IPS-NIHi11 (cell line): ENCODE measurements at regions not wholly inside any gene's neighbourhood (a gene's known extent, or its start where the extent isn't known, plus 50 kb on each side); places are given as distances from the start of the nearest gene placed in this dataset.
"Not testable (repeated sequence)": the region's sequence is repeated elsewhere in the genome, so short reads cannot be mapped to it uniquely, and the experiment has no call there.

ENCODE experiments used
- DNase-seq: peaks from one replicate; pipeline ENCODE4 v3.0.0; 2012; ENCODE audit warnings: mixed read lengths, low spot score

DNA sequence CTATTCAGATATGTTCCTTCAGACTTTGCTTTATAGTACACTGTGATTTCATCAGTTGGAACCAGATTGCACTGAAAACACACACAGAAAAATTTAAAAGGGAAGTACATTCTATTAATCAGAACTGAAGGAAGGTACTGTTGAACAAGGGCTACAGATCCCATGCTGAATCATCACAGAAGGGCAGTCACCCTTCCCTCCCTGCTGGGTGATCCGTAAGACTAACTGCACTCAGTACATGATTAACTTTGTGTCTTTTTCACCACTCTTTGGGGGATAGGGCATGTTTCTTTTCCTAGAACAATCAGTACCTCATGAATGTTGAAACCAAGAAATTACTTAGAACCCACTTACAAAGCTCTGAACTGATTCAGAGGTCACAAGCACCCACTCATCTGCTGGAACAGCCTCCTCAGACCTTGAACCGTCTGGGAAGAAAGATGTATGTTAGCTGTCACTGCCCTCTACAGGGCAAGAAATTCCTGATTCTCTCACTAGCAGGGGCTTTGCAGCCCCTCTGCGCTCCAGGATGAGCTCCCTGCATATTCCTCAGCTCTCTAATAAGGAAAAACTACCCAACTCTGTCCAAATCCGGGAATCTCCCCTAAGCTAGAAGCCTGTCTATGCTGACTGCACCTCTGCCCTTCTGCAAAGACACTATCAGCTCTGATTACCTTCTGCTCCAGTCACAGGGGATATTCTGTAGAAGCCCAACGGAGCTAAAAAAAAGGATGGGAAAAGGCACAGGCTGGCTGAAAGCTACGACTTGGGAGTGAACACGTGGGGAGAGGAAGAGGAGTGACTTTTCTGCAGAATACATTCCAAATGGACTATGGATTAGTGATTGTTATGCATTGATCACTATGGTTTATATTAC is 51.0 kb downstream of the IARS1 start:
- no peak for DNase-seq

DNA sequence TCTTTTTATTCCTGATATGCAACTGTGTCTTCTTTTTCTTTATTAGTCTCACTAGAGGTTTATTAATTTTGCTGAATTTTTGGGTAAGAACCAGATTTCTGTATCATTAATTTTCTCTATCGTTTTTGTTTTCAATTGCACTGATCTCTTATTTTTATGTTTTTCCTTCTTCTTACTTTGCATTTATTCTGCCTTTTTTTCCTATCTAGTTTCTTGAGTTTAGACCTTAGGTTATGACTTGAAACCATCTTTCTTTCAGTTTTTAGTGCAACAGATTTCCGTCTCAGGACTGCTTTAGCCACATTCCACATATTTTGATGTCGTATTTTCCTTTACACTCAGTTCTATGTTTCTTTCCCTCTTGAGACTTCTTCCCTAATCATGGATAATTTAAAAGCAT is 56.6 kb downstream of the IARS1 start:
- no peak for DNase-seq

DNA sequence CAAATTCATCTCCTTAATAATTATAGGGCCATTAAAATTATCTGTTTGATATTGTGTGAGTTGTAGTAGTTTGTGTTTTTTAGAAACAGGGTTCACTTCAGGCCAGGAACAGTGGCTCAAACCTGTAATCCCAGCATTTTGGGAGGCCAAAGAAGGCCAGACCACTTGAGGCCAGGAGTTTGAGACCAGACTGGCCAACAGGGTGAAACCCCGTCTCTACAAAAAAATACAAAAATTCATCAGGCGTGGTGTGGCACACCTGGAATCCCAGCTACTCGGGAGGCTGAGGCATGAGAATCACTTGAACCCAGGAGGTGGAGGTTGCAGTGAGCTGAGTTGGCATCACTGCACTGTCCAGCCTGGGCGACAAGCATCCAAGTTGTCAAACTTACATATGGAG is 57.0 kb downstream of the IARS1 start:
- no peak for DNase-seq

DNA sequence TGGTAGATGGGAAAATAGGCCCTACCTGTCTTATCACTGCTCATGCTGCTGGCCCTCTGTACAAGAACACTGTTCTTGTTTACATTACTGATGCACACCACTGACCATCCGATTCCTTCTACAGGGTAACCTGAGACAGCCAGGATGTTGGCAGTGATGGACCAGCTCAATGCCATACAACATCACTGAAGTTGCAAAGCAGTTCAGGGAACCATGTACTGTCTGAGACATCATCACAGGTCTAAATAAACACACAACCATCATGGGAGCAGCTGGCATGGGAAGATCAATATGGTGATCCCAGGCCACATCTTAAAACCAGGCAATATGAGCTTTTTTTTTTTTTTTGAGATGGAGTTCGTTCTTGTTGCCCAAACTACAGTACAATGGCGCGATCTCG is 59.0 kb downstream of the IARS1 start:
- no peak for DNase-seq

DNA sequence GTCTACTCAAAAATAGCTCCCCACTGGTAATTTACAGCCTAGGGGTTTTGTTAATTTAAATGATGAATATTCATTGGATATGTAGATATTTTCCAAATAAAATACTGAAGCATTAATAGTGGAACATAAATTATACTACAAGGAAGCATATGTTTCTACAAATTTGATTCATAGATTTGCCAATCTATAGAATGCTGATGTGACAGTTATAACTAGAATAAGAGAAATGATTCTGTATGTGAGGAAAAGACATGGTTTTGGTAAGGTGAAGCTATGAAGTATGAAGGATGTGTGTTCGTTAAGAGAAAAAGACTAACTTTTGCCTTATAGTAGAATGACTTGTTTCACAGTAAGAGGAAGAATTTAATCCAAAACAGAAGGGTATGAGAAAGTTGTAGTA is 61.3 kb downstream of the IARS1 start:
- no peak for DNase-seq

DNA sequence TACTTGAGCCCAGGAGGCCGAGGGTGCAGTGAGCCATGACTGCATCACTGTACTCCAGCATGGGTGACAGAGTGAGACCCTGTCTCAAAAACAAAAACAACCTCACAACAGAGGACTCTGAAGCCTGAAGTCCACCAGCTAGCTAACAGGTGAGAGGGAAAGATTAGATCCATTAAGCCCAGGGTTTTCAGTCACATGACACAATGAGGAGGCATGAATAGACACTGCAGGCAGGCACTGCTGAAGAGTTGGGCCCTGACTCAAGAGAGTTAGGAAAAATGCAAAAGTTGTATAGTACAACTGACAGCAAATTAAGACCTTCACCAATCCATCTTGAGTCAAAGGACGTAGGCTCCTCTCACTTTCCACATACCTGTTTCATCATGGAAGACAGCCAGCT is 64.9 kb downstream of the IARS1 start:
- DNase-seq: no peak

DNA sequence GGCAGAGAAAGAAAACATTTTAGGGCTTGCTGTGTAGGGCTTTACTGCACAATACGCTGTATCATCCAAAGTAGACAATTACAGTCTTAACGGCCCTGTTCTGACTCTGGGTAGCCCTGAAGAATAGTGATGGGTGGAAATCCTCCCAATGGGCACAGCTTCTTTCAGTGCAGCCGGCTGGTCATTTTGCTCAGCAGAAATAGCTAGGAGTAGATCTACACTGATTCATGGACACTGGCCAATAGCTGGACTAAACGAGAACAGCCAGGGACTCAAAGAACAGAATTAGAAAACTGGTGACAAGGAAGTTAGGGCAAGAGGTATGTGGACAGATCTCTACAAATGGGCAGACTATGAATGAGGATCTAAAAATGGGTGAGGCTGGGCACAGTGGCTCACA is 69.3 kb downstream of the IARS1 start:
- DNase-seq: no peak

DNA sequence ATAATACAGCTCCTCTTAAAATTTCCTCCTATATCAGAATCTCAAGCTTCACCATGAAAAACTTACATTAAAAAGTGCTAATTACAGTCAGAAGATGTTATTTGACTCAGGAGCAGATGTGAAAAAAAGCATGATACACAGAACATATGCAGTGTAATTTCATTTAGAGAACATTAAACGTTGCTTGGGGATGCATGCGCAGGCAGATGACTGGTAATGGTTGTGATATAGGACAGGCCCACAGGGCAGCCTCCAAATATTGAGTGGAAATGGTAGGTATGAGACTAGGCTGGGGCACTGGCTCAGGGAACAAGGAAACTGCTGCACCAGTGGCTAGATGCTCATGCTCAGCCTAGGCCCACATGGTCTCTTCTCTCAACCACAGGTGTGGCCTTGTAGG is 69.7 kb downstream of the IARS1 start:
- DNase-seq: no peak

DNA sequence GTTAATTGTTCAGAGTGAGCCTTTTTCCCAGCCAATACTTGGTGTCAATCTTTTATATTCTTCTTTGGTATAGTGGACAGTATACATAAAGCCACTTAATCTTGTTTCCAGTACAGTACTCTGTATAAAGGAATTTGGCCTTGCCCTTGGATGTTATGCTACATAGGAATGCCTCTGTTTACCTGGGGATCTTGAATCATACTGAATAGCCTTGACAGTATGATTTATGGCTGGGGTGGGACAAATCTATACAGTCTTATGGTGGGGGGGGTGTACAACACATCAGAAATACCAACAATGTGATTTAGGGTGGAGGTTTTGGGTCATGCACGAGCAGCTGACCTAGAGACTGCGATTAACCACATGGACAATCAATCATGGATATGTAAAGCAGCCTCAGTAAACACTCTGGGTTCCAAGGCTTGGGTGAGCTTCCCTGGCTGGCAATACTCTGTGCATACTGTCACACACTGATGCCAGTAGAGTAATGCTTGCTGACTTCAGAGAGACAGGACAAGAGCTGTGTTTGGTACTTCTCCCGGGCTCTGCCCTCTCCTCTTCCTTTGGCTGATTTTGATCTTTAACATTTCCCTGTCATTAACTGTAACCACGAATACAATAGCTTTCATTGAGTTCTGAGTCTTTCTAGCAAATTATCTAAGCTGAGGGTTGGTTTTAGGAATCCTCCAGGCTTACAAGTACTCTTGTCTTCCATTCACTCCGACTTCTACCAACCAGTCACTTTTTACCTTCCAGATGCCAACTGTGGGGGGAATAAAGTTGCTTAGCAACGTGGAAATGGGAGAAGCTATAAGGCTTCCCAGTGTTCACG is 84.6 kb downstream of the IARS1 start:
- DNase-seq: no peak

DNA sequence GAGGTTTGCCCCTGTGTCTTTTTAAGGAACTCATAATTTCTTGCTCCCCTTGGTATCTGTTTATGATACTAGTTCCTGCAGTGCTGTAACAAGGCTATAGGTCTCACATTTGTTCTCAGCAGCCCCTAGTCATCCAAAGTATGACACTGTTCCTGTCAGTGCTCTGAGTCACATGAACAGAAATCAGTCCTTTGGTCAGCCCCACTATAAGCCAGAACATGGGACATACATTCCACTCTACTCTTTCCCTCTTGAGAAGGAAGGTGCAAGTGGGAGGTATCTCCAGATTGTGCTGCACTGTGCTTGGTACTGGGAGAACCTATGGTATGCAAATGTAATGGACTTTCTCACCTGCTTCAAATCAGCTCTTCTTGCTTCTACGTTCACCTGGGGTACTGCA is 87.0 kb downstream of the IARS1 start:
- no peak for DNase-seq

DNA sequence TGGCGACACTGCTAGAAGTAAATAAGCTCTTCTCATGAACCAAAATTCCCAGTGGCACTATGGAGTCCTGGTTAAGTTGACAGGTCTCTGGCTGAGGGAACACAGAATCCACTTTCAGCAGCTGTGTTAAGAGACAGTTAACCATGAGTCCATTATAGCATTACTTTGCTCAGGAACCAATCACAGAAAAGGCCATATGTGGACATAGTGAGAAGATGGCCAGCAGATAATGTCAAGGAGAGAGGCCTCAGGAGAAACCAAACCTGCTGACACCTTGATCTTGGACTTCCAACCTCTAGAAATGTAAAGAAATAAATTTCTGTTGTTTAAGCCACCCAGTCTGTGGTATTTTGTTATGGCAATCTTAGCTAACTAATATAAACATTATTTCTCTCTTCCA is 88.7 kb upstream of the SPTLC1 start:
- DNase-seq: not testable (repeated sequence)

DNA sequence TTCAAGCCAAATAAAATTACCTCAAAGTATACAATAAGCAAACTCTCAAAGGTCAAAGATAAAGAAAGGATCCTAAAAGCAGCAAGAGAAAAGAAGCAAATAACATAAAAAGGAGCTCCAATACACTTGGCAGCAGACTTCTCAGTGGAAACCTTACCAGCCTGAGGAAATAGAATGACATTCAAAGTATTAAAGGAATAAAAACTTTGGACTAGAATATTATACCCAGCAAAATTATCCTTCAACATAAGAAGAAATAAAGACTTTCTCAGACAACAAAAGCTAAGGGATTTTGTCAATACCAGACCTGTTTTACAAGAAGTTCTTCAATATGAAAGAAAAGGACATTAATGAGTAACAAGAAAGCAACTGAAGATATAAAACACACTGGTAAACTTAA is 83.0 kb upstream of the SPTLC1 start:
- not testable (repeated sequence) for DNase-seq

DNA sequence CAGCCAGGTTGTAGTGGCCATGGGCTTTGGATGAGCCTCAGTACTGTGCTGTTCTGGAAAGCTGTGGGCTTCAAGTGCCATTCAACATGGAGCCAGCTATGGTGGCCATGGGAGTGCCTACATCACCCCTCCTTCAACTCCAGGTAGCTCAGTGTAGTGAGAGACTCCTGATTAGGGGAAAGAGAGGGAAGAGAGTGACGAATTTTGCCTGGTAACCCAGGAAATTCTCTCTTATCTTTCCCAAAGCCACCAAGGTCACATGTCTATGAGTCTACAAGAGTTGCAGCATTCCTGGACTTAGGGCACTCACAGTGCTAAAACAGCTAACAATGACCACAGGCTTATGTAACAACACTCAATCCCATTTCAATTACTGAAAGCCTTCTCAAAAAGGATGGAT is 81.7 kb upstream of the SPTLC1 start:
- DNase-seq: no peak

DNA sequence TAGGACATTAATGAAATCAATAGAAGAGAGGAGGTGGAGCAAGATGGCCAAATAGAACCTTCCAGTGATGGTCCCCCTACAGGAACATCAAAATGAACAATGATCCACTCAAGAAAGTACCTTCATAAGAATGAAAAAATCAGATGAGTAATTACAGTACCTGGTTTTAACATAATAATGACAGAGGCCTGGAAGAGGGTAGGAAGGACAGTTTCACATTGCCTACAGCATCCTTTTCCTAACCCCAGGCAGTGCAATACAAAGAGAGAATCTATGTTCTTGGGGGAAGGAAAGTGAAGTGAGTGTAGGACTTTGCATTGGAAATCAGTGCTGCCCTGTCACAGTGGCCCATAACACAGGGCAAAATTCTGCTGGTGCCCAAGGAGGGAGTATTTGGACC is 81.2 kb upstream of the SPTLC1 start:
- DNase-seq: no peak

DNA sequence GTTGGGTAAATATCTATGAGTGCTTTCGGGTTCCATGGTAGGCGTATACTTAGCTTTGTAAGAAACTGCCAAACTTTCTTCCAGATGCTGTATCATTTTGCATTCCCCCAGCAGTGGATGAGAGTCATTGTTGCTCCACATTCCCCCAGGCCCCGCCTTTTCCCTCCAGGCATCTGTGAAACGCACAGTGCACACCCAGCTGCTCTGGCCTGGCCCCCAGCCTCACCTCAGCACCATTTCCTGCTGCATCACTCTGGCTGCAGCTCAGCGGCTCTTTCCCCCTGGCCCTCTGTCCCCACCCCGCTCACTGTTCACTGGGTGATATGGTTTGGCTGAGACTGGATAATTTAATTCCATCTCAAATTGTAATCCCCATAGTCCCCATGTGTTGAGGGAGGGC is 76.6 kb upstream of the SPTLC1 start:
- DNase-seq: no peak

DNA sequence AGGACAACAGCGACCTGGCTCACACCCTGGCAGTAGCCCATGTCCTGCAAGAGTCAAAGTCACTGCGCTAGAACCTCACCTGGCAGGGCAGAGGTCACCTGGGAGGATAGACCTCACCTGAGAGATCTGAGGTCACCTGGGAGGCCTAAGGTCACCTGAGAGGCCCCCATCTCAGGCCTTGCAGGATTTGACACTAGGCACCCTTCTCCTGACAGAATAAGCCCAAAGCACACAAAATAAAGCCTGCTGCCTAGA is 75.2 kb upstream of the SPTLC1 start:
- DNase-seq: no peak

DNA sequence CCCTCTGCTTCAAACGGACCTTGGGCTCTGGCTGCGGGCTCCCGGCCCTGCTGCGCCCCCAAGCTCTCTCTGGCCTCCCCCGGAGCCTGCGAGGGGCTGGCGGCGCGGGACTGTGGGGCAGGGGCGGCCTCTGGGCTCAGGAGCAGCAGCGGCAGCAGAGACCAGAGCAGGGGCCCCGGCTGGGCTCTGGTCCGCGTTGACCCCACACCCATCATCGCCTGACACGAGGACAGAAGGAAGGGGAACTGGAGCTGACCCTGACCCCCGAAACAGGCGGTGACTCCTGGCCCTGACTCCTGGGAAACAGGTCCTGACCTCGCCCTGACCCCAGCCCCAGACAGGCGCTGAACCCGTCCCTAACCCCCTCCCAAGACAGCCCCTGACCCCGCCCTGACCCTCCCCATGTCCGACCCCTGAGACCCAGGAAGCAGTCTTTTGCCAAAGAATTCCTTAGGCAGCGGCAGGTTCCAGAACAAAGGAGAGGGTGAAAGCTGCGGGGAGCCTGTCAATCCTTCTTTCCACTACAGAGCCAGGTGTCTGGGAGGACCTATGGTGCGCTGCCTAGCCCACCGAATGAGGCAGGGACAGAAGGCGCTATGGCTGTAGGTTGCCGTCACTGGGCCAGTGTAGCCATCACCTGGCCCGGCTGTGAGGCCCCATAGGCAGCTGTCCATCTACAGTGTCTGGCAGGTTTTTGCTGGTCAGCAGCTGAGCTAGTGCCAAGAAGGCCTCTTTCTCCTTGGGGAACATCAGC is 74.7 kb upstream of the SPTLC1 start:
- DNase-seq: peak; percentile 59

DNA sequence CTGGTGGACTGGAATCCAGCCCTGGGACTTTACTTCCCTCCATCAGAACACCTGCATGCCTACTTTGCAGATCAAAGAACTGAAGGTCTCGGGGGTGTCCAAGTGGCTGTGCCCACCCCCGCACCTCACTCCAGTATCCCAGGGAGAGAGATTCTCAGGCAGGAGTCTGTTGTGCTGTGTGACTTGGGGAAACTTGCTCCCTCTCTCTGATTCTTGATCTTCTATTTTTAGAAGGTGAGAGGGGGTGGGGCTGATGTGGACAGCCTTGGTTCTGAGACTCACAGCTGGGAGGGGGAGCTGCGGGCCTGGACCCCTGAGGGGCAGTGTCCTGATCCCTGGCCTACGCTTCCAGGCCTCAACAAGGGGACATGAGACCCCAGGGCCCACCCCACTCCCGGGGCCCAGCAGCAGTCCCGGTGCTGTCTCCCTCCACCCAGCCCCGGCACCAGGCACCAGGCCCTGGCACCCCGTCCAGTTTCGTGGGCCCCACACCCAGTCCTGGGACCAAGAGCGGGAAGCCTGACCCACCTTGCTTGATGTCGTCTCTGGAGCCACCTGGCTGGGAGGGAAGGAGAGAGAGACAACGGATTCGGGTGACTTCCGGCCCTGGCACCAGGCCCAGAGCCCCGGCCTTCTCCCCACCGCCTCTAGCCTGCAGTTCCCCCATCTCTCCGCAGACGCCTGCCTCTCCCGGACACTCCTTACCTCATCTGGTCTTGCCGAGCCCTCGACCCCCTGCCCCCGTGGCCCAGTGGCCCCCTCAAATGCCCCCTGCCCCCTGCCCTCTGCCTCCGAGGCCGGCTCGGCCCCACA is 74.0 kb upstream of the SPTLC1 start:
- no peak for DNase-seq

DNA sequence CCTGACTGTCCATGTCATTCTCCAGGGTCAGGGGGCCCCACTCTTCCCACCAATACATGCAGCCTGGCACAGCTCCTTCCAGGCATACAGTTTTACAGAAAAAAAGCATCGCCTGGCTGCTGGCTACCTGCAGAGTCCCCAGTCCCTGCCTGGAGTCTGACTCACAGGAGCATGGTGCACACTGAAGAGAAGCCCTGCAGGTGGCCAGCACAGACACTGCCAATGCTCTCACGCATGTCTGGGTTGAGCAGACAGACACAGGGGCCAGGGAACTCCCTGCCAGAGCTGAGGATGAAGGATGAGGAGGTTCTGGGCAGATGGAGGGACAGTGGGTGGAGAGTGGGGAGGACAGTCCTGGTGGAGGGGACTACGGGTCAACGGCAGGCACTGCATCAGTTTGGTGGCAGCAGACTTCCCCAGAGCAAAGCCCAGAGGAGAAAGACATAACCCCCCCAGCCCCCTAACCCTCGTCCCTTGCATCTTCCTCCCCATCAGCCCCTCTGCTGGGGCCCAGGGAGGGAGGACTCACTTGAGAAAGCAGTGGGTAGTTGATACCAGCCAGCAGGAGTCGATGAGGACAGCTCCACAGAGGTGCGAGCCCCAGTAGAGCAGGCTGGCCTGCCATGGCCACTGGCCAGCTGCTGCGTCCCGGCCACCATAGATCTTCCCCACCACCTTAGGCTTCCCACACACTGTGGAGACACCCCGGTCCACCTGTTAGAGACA is 72.9 kb upstream of the SPTLC1 start:
- no peak for DNase-seq

DNA sequence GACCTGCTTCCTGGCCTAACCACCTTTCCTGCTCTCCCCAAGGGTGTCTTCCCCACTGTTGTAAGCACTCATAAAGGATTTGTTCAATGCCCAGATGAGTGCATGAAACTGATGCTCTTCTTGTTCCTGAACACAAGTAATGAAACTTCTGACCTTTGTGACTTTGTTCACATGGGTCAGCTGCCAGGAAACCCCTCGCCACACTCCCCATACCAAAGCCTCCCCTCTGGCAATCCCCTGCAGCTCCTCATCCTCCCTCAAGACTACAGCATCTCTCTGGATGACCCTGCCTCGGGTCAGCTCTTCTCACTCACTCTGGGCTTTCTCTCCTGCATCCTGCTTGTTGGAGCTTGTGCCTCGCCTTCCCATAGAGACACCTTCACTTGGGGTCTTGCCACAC is 72.2 kb upstream of the SPTLC1 start:
- DNase-seq: no peak

DNA sequence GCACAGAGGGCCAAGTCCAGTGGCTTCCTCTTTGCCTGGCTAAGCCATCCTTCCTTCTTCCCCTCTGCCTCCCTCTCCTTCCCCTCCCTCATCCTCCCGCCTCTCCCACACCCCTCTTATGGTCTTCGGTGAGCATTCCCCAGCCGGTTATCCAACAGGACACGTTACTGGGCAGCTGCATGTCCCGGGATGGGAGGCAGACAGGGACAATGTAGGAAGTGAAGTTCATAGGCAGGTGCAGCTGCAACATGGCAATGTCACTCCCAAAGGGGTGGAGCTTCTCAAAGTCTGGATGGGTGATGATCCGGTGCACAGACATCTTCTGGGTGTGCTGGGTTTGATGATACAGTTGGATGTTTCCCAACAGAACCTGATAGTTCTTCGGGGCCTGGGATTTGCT is 71.4 kb upstream of the SPTLC1 start:
- no peak for DNase-seq
